ENCODE measurements at regions not wholly inside any gene's neighbourhood (a gene's known extent, or its start where the extent isn't known, plus 50 kb on each side); places are given as distances from the start of the nearest gene placed in this dataset.

GRCh38 chr3:73716418-73716817, 91.7 kb upstream of the PDZRN3 start:
- H3K36me3 ChIP-seq = no peaks in the 10 kb centered on the region
- 82 to 91% (median 87%) methylated on average over 3 of the region's 3 CpGs for WGBS, 5 donors
- H3K27ac ChIP-seq = no peak overlapping the region
- intact Hi-C loops (cut with DNase I; ENCODE audit: low total_unique reads) = no loop called here
- H3K9me3 ChIP-seq = peaks cover 0 to 19% (median 0%) of the 10 kb centered on the region in 8 donors
- H3K4me3 ChIP-seq = no peak overlapping the region
- H3K4me1 ChIP-seq = no peaks in the 10 kb centered on the region
- no peak for DNase-seq
- no peaks in the 10 kb centered on the region for H3K27me3 ChIP-seq (replicated peaks in 1 of 7)
- TF ChIP-seq POLR2A (IDR thresholded peaks at IDR 0.05) (no peak), CTCF (IDR thresholded peaks at IDR 0.05 in 8 of 11, conservative IDR thresholded peaks at IDR 0.05 in 3 of 11) (no peak), POLR2AphosphoS5 (IDR thresholded peaks at IDR 0.05) (no peak)

GRCh38 chr3:73710340-73710739, 85.6 kb upstream of the PDZRN3 start:
- intact Hi-C loops (cut with DNase I; ENCODE audit: low total_unique reads) = no loop called here
- 70 to 100% (median 91%) methylated on average over 1 of the region's 1 CpG for WGBS, 5 donors
- no peaks in the 10 kb centered on the region for H3K27me3 ChIP-seq (replicated peaks in 1 of 7)
- no peak for DNase-seq
- no peaks in the 10 kb centered on the region for H3K9me3 ChIP-seq
- TF ChIP-seq CTCF (IDR thresholded peaks at IDR 0.05 in 8 of 11, conservative IDR thresholded peaks at IDR 0.05 in 3 of 11) (no peak), POLR2AphosphoS5 (IDR thresholded peaks at IDR 0.05) (no peak), POLR2A (IDR thresholded peaks at IDR 0.05) (no peak)
- H3K27ac ChIP-seq = no peak overlapping the region
- no peaks in the 10 kb centered on the region for H3K36me3 ChIP-seq
- H3K4me1 ChIP-seq = no peaks in the 10 kb centered on the region
- H3K4me3 ChIP-seq = no peak overlapping the region

- no peak for TF ChIP-seq POLR2A (IDR thresholded peaks at IDR 0.05)
- no peak for TF ChIP-seq CTCF (IDR thresholded peaks at IDR 0.05 in 8 of 11, conservative IDR thresholded peaks at IDR 0.05 in 3 of 11)
- TF ChIP-seq POLR2AphosphoS5 (IDR thresholded peaks at IDR 0.05) = no peak
These were observed 85.0 kb upstream of the PDZRN3 start for GRCh38 chr3:73709712-73710111.

GRCh38 chr3:73708956-73709355, 84.2 kb upstream of the PDZRN3 start:
- H3K36me3 ChIP-seq = no peaks in the 10 kb centered on the region
- no peaks in the 10 kb centered on the region for H3K4me1 ChIP-seq
- intact Hi-C loops (cut with DNase I; ENCODE audit: low total_unique reads) = no loop called here
- H3K27me3 ChIP-seq (replicated peaks in 1 of 7) = no peaks in the 10 kb centered on the region
- no peak for DNase-seq
- H3K9me3 ChIP-seq = no peaks in the 10 kb centered on the region
- 43 to 74% (median 63%) methylated on average over 2 of the region's 2 CpGs for WGBS, 5 donors
- no peak overlapping the region for H3K4me3 ChIP-seq
- TF ChIP-seq POLR2AphosphoS5 (IDR thresholded peaks at IDR 0.05) (no peak), CTCF (IDR thresholded peaks at IDR 0.05 in 8 of 11, conservative IDR thresholded peaks at IDR 0.05 in 3 of 11) (no peak), POLR2A (IDR thresholded peaks at IDR 0.05) (no peak)
- H3K27ac ChIP-seq = no peak overlapping the region

More at GRCh38 chr3:73709712-73710111, 85.0 kb upstream of the PDZRN3 start:
- Histone ChIP-seq H3K4me1 (no peaks in the 10 kb centered on the region), H3K4me3 (no peak overlapping the region), H3K36me3 (no peaks in the 10 kb centered on the region), H3K9me3 (no peaks in the 10 kb centered on the region), H3K27ac (no peak overlapping the region), H3K27me3 (replicated peaks in 1 of 7) (no peaks in the 10 kb centered on the region)
- no peak for DNase-seq
- intact Hi-C loops (cut with DNase I; ENCODE audit: low total_unique reads) = no loop called here
- 83 to 98% (median 88%) methylated on average over 1 of the region's 1 CpG for WGBS, 5 donors
